NCI-H187 (cell line): ENCODE measurements at regions not wholly inside any gene's neighbourhood (a gene's known extent, or its start where the extent isn't known, plus 50 kb on each side); places are given as distances from the start of the nearest gene placed in this dataset.

ENCODE experiments used
- DNase-seq, 2 experiments: peaks; one replicate each; lab custom pipeline; 2025; lab: John Stamatoyannopoulos, UW

DNA sequence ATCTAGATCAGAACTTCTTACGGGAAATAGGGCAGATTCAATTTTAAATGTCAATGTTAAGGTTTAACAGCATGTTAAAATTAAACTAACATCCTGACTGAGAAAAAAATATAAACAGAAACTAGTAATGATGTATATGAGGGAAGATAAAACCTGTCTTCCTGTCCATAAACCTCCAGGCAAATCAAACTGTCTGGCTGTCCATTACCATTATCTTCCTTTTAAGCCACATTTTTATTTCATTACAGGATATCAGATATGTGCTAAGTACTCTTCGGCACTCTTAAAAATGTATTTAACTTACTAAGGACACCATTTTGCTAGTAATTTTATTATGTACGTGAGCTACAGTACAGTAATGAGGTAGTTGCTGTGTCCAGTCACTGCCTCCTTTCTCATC, 1461.7 kb upstream of the ALCAM start:
- no peak for DNase-seq

- DNase-seq: no peak
These were observed 1460.4 kb upstream of the ALCAM start for GRCh38 chr3:103906304-103906703.

- no peak for DNase-seq
These were observed 1459.9 kb upstream of the ALCAM start for GRCh38 chr3:103906808-103907207.

GRCh38 chr3:103907567-103907966, 1459.1 kb upstream of the ALCAM start:
- DNase-seq: no peak

- DNase-seq: no peak
These were observed 1457.3 kb upstream of the ALCAM start for GRCh38 chr3:103909395-103909794.

DNA sequence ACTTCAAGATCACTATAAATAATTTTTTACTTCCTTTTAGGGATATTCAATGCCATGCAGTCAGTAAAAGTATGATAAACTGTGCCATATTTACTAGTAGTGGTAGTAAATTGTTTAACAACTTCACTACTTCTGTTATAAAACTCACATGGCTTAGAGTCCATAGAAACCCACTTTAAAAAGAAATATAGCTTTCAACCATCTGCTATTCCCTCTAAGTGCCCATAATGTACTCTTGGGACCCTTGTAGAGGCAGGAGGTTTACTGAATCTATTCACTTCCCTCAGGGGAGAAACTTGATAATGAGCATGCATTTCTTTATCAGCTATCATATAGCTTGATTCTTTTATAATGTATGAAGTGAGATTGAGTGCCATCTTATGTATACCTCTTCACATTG, 1448.4 kb upstream of the ALCAM start:
- DNase-seq: peak; percentile 82 to 85

GRCh38 chr3:103919327-103919726, 1447.4 kb upstream of the ALCAM start:
- no peak for DNase-seq

- no peak for DNase-seq
These were observed 1442.8 kb upstream of the ALCAM start for GRCh38 chr3:103923907-103924306.

DNA sequence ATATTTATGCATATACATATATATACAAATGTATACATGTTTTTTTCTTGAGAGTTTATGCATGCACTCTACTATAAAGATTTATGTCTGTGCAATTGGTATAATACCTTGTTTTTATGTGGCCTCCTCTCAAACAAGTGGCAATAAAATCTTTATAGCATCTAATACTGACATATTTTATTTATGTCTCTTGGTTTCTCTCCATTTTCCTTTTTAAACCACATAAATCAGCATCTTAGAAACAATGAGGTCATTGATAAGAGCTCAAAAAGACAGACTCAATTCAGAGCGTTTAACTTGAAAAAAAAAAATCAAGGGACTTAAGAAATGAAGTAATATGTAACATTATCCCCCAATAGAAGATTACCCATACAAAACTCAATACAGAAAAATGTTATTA, 1442.2 kb upstream of the ALCAM start:
- no peak for DNase-seq

- no peak for DNase-seq
These were observed 1439.8 kb upstream of the ALCAM start for GRCh38 chr3:103926936-103927335.

GRCh38 chr3:103927896-103928295, 1438.8 kb upstream of the ALCAM start:
- no peak for DNase-seq

DNA sequence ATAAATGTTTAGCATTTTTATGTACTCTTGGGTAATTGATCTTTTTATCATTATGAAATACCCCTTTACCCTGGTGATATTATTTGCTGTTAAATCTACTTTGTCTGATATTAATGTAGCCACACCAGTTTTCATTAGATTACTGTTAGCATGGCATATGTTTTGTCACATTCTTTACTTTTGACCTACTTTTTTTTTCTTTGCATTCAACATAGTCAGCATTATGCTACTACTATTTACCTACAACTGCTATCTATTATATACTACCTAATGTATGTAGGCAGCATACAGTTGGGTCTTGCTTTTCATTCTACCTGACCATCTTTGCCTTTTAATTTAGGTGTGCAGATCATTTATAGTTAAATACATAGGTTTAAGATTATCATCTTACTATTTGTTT, 1429.6 kb upstream of the ALCAM start:
- no peak for DNase-seq

GRCh38 chr3:103947062-103947461, 1419.6 kb upstream of the ALCAM start:
- DNase-seq: no peak

- no peak for DNase-seq
These were observed 1417.0 kb upstream of the ALCAM start for GRCh38 chr3:103949693-103950092.

GRCh38 chr3:103950676-103951075, 1416.0 kb upstream of the ALCAM start:
- DNase-seq: no peak

DNA sequence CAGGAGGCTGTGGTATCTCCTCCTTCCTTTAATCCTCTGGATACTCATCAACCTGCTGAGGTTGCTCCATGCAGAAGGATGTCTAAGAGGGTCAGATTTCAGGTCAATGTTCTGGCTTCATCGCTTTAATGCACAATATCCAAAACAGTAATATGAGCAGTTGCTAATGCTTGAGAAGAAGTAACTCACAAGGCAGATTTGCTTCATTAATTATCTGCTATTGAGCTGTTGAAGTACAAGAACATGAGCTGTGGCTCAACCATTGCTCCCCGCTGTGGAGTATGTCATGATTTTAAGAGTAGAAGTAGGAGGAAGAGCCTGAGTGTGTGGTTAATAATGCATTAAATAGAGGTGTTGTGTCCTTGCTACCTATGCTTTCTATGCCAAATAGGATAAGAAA, 1412.9 kb upstream of the ALCAM start:
- DNase-seq: no peak

DNA sequence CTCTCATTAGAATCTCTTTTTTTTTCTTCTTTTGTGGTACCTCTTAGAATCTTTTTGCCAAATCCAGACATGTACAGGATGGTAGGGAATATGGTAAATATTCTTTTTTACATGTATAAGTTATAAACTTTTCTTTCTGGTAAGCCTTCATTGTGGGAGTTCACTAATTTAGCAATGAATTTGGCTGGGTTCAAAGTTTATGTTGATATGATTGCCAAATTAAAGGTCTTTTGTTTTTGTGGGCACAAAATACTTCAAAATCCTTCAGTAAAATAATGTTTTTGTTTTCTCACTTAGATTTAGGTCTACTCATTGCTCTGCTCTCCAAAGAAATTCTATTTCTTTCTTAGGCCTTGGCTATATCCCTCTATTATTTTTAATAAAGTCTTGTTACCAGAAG, 1405.9 kb upstream of the ALCAM start:
- no peak for DNase-seq

GRCh38 chr3:103963599-103963998, 1403.1 kb upstream of the ALCAM start:
- DNase-seq: no peak

DNA sequence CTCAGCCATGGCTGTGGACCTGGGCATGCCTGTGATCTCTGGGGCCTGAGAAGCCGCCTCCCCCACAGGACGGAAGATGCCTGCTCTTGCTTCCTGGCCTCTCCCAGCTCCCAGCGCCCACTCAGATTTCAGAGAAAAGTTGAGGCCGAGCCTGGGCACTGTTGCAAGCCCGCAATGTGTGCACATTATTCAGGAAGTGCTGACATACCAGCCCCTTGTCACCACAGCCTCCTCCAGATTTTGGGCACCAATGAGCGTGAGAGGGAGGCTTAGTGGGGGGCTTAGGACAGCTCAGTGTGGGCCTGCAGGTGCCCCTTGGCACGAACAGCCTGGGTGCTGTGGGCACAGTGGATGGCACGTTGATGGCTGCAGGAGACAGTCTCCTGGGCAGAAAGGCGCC, 1400.9 kb upstream of the ALCAM start:
- DNase-seq: no peak

DNA sequence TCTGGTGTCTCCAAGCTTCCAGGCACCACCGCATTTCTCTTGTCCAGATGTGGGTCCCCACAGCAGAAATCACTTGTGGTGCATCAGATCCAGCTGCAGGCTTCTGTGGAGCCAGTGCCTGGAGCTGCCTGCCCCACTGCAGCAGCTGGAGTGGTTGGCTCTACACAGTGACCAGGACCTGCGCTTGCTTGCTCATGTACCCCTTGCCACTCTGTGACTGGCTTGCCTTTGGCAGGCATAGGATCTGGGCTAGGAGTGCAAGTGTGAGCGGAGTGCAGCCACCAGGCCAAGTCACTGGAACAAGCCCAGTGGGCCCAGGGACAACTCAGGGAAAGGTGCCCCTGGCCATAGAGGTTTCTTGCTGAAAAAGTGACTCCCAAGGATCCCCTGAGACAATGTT, 1400.0 kb upstream of the ALCAM start:
- no peak for DNase-seq

DNA sequence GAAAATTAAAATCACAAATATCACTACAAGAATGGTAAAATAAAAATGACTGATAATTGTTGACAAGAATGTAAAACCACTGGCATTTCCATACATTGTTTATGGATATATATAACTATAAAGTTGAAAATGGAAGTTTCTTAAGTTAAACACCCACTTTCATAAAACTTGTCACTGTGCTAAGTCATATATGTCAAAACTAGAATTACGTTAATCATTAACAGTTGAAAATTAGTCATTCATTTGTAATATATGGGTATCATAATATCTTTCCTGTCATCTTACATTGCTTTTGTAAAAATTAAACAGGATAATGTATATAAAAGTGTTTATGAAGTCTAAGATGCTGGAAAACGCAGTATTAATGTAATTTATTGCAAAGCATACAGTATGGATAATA, 1398.6 kb upstream of the ALCAM start:
- no peak for DNase-seq

GRCh38 chr3:103968751-103969150, 1398.0 kb upstream of the ALCAM start:
- no peak for DNase-seq

DNA sequence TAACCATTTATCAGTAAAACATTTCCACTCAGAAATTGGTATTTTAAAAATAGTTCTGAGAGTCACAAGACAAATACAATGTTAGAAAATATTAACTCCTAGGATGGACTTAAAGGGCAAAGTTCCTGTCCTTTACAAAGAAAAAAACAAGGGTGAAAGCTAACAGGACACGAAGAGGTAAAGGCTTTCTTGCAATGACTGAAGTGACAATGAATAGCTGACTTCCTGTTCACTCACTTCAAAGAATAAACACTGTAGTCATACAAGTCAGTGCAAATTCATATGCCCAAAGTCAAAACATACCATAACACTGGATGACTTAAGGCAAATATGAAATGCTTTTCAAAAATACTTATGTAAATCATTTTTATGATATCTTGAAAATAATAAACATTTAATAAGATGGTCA, 1389.8 kb upstream of the ALCAM start:
- DNase-seq: no peak

- DNase-seq: no peak
These were observed 1389.3 kb upstream of the ALCAM start for GRCh38 chr3:103977417-103977816.

DNA sequence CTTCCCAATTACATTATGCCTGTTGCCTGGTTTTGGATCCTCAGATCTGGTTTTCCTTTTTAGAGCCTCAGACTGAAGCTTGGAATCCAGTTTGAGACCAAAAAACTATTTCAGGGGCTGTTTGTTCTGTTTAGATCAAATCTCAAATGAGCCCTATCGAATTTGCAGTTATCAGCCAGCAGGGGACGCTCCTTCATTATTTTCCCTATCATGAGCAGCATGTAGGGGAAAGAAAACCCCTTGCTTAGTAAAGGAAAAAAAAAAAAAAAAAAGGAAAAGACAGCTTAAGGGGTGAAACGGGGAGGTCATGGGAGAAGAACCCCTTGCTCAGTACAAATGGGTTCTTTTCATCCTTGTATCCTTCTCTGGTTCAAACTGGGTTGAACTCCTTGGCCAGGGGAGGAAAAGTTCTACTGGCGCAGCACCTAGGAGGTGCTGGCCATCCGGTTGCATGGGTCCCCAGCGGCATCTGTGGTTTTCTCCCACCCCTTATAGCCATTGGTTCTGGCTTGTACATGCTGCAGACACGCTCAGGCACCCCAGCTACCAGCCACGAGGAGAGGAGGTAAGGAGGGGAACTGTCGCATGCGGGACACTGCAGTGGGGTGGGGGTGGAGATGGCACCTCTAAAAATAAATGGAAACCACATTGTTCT, 1375.1 kb upstream of the ALCAM start:
- DNase-seq: no peak
